Ureter (tissue), 1 donor: ENCODE measurements at regions not wholly inside any gene's neighbourhood (a gene's known extent, or its start where the extent isn't known, plus 50 kb on each side); places are given as distances from the start of the nearest gene placed in this dataset.

Source experiments
- DNase-seq: peaks from one replicate; pipeline ENCODE4 v3.0.0-alpha.2; 2020; ENCODE audit warnings: low spot score
- donor health status: DM: yes; HTN: yes; CAD: no.

- no peak for DNase-seq
These were observed 96.4 kb upstream of the IL12A start for GRCh38 chr3:159892171-159892795.

GRCh38 chr3:159892801-159893200 is 95.8 kb upstream of the IL12A start:
- no peak for DNase-seq

GRCh38 chr3:159894386-159894785 is 94.2 kb upstream of the IL12A start:
- no peak for DNase-seq

GRCh38 chr3:159895430-159895829 is 93.2 kb upstream of the IL12A start:
- no peak for DNase-seq

- DNase-seq, result no peak
These were observed 92.1 kb upstream of the IL12A start for GRCh38 chr3:159896543-159896942.

- DNase-seq, result no peak
These were observed 91.1 kb upstream of the IL12A start for GRCh38 chr3:159897331-159898075.

GRCh38 chr3:159898147-159898546 is 90.5 kb upstream of the IL12A start:
- DNase-seq, result no peak

- DNase-seq, result no peak
These were observed 89.5 kb upstream of the IL12A start for GRCh38 chr3:159899166-159899565.

- DNase-seq, result no peak
These were observed 85.9 kb upstream of the IL12A start for GRCh38 chr3:159902546-159903314.

- no peak for DNase-seq
These were observed 84.2 kb upstream of the IL12A start for GRCh38 chr3:159904455-159904854.

GRCh38 chr3:159904911-159905310 is 83.7 kb upstream of the IL12A start:
- no peak for DNase-seq

GRCh38 chr3:159907828-159908227 is 80.8 kb upstream of the IL12A start:
- DNase-seq, result no peak

- no peak for DNase-seq
These were observed 77.5 kb upstream of the IL12A start for GRCh38 chr3:159910991-159911663.

- no peak for DNase-seq
These were observed 77.0 kb upstream of the IL12A start for GRCh38 chr3:159911664-159912037.

- no peak for DNase-seq
These were observed 74.8 kb upstream of the IL12A start for GRCh38 chr3:159913712-159914414.

- DNase-seq, result no peak
These were observed 74.2 kb upstream of the IL12A start for GRCh38 chr3:159914426-159914825.

GRCh38 chr3:159916052-159916451 is 72.6 kb upstream of the IL12A start:
- no peak for DNase-seq

- no peak for DNase-seq
These were observed 71.5 kb upstream of the IL12A start for GRCh38 chr3:159917141-159917540.

GRCh38 chr3:159919873-159920272 is 68.8 kb upstream of the IL12A start:
- no peak for DNase-seq

- no peak for DNase-seq
These were observed 66.3 kb upstream of the IL12A start for GRCh38 chr3:159922193-159922840.

- DNase-seq, result no peak
These were observed 65.7 kb upstream of the IL12A start for GRCh38 chr3:159922861-159923312.
